Suppressor macrophage treated with lipopolysaccharide for 1 hour (primary cell): ENCODE measurements at regions not wholly inside any gene's neighbourhood (a gene's known extent, or its start where the extent isn't known, plus 50 kb on each side); places are given as distances from the start of the nearest gene placed in this dataset.

Experiments
- DNase-seq, 3 donors: peaks; one replicate each; pipeline ENCODE4 v3.0.0-alpha.2; 2020 to 2022

DNA sequence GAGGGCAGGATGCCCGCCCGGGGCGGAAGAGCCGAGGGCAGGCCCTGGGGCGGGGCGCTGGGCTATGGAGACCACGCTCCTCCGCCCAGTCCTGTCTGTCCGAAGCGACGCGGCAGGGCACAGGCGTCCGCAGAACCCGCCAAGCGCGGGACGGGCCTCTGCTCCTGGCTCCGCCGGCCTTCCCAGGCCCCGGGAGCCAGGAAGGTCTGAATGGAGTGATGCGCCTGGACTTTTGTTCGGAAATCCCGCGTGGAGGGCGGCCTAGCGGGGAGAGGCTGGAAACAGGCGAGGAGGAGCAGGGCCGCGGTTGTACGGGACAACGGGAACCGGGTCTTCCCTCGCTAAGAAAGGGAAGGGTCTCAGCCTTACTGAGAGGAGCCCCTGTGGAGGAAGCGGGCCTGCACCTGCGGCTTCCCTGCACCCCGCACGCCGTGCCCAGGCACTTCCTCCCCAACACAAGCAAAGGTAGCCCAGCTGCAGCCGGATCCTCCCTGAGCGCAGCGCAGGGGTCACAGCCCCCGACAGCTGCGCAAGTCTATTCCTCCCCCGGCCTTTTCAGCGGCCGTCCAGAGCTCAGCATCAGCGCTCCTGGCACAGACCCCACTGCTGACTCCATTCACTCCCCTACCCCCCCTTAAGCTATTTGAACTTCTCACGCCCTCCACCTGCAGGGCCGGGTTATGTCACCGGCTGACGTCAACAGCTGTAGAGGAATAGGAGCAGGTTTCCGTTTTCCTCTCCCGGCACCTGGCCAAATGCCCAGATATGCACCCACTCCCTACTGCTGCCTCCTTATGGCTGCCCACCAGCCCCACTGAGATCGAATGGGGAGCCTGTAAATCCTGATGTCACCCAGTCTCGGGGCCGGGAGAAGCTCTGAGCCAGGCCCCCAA lies 143.2 kb upstream of the RET start:
- DNase-seq, result peak; percentile 22 to 45 (median 42)

- DNase-seq, result no peak
Observed at GRCh38 chr10:42934351-42934811, 142.5 kb upstream of the RET start.

- DNase-seq, result no peak
Observed at GRCh38 chr10:42934842-42935241, 142.0 kb upstream of the RET start.

DNA sequence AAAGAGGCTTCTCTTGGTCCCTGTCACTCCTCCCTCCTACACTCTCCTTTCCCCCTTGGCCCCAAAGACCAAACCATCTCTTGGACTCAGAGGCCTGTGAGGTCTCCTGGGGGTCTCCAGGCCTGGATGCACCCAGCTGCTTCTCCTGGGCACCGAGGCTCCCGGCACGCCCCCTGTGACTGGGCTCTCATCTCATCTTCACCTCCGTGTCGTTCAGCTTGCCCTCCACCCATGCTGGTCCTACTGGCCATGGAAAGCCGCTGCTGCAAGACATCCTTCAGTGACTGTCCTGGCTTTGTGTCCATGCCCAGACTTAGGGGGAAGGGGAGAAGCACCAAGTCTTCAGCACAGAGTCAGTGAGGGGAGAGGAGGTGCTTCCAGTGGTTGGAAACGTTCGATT lies 141.4 kb upstream of the RET start:
- no peak for DNase-seq

DNA sequence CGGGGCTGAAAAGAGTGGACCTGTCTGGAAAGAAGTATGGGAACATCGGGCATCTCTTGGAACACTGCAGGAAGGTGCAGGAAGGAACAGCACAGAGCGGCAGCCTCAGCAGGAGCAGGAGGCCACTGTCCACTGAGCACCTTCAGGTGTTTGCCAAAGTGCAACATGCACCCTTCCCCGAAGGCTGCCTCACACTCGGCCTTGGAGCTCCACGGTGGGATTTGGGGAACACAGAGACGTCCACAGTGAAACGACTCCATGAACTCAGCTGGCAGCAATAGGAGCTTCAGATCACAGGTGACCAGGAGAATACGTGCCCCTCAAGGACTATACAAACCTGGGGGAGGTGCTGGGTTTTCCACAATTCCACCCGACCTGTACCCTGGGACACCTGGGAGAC lies 140.3 kb upstream of the RET start:
- no peak for DNase-seq

- no peak for DNase-seq
Observed at GRCh38 chr10:42937048-42937447, 139.8 kb upstream of the RET start.

- no peak for DNase-seq
Observed at GRCh38 chr10:42937649-42938180, 139.2 kb upstream of the RET start.

- DNase-seq, result no peak
Observed at GRCh38 chr10:42938351-42938750, 138.5 kb upstream of the RET start.

DNA sequence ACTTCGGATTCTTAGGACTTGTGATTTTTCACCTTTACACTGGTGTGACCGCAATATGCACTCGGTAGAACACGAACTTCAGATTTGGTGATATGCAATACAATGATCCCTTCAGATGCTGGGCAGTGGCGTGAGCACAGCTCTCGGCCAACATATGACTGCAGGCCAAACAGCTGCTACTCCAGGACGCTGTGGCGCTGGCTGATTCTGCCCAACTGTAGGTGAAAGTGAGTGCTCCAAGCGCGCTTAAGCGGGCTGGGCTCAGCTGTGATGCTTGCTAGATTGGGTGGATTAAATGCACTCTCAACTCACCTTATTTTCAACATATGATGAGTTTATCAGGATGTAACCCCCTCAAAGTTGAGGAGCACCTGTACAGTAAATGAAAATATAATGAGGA lies 137.6 kb upstream of the RET start:
- no peak for DNase-seq

GRCh38 chr10:42939685-42940366 lies 137.0 kb upstream of the RET start:
- no peak for DNase-seq

DNA sequence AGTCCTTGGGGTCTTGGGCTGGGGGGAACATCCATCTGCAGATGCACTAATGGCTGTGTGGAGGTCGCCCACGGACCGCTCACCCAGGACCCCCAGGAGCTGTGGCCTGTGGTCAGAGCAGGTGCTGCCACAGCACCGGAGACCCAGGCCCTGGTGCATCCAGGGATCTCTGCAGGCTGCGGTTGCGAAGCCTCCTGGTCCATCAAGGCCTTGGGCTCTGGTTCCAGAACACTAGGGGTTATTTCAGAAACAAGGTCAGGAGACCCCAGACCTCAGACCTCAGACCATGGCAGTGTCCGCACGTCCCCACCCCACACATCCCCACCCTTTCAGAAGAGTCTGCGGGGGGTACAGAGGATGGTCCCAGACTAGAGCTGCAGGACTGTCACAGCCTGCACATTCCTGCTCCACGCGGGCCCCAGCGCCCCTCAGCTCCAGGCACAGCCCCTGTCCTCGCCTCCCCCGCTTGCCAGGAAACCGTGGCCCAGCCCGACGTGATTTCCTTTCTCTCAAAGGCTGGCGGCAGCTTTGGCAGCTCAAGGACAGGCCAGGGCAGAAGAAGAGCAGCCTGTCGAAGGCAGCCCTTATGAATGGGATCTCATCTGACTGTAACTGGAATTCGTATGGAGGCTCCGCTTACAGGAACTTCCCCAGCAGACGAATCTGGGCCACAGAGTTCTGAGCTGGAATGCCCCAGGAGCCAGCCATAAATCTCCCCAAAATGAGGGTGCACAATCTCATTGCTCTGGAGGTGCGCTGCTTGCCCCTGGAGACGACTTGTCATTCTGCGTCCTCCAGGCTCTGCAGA lies 136.2 kb upstream of the RET start:
- DNase-seq, result peak in 1 of 3 donors; percentile 34

GRCh38 chr10:42941295-42941644 lies 135.6 kb upstream of the RET start:
- DNase-seq, result peak; percentile 63 to 82 (median 71)

GRCh38 chr10:42941790-42942189 lies 135.1 kb upstream of the RET start:
- no peak for DNase-seq

DNA sequence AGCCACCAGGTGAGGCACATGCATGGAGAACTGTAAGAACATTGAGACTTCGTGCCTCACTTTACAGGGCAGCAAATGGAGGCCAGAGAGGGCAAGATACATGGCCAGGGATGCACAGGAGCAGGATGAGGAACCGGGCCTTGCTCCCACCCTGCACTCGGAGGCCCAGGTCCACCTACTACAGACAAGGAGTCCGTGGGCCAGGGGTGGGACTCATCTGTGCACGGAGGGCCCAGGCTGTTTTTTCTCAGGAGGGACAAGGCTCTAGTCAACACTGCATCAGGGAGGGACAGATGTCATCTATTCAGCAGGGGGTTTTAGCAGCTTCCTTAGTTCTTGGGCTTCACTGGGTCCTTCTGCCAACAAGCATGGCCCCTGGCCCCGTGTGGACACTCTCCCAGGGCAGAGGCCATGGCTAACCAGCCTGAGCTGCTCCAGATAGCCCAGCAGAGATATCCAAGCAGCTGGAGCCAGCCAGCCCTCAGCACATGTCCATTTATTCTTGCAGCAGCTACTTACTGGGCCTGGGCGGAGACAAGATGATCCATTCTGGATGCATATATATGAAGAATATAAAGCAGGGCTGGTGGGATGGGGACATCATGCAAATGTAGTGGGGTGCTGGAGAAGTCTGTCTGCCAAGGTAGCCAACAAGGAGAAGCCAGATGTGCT lies 134.5 kb upstream of the RET start:
- DNase-seq, result no peak

- no peak for DNase-seq
Observed at GRCh38 chr10:42943025-42943818, 133.6 kb upstream of the RET start.

GRCh38 chr10:42948040-42948439 lies 128.8 kb upstream of the RET start:
- no peak for DNase-seq

GRCh38 chr10:42949287-42949686 lies 127.6 kb upstream of the RET start:
- no peak for DNase-seq

- DNase-seq, result no peak
Observed at GRCh38 chr10:42950606-42951485, 126.0 kb upstream of the RET start.

GRCh38 chr10:42951486-42952251 lies 125.2 kb upstream of the RET start:
- DNase-seq, result no peak

DNA sequence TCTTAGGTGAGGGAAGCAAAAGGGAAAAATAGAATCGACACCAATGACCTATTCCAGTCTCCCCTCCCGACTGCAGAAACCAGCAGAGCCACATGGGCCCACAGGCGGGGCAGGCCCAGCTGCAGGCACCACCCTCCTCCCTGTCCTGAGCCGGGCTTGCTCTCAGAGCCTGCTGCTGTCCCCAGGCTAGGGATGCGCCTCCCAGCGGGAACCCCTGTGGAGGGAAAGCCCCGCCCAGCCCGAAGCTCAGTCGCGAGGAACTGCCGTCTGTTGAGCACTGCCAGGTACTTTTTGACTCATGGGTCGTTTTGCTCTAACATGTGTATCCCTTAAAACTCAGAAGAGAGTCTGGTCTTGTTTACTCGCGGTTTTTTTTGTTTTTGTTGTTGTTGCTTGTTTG lies 124.5 kb upstream of the RET start:
- peak in 1 of 3 donors; percentile 28 for DNase-seq
